ENCODE measurements at regions not wholly inside any gene's neighbourhood (a gene's known extent, or its start where the extent isn't known, plus 50 kb on each side); places are given as distances from the start of the nearest gene placed in this dataset.

GRCh38 chr20:23277316-23277715, 73.3 kb upstream of the NXT1 start:
- TF ChIP-seq CTCF (conservative IDR thresholded peaks at IDR 0.05; ENCODE audit: low read depth in 2 of 2) (no peak), EZH2phosphoT487 (IDR thresholded peaks at IDR 0.05; ENCODE audit: unreplicated experiment) (no peak), EZH2 (IDR thresholded peaks at IDR 0.05; ENCODE audit: low read depth, unreplicated experiment) (no peak)
